Endodermal cell (in vitro differentiated cells): ENCODE measurements at regions not wholly inside any gene's neighbourhood (a gene's known extent, or its start where the extent isn't known, plus 50 kb on each side); places are given as distances from the start of the nearest gene placed in this dataset.

Experiments used
- DNase-seq: peaks from one replicate; pipeline ENCODE4 v3.0.0-alpha.2; 2017
- H3K27ac ChIP-seq: 2 replicates; pipeline ENCODE4 v1.5.1; 2013; ENCODE audit warnings: mild to moderate bottlenecking, low read depth, low read length, moderate library complexity
- H3K27me3 ChIP-seq: 2 replicates; pipeline ENCODE4 v1.6.1; 2013; ENCODE audit warnings: mild to moderate bottlenecking, low read length, moderate library complexity; ENCODE audit not compliant: insufficient read depth, control insufficient read depth, poor library complexity, severe bottlenecking
- H3K36me3 ChIP-seq: 2 replicates; pipeline ENCODE4 v1.7.0; 2013; ENCODE audit warnings: mild to moderate bottlenecking, low read length, moderate library complexity; ENCODE audit not compliant: control insufficient read depth, insufficient read depth
- H3K4me1 ChIP-seq: one replicate; pipeline ENCODE4 v1.7.0; 2013; ENCODE audit warnings: low read length; ENCODE audit not compliant: control insufficient read depth, insufficient read depth
- H3K4me3 ChIP-seq: 2 replicates; pipeline ENCODE4 v1.5.1; 2013; ENCODE audit warnings: mild to moderate bottlenecking, low read length, moderate library complexity
- H3K9ac ChIP-seq: 2 replicates; pipeline ENCODE4 v1.6.1; 2013; ENCODE audit warnings: mild to moderate bottlenecking, low read length, moderate library complexity; ENCODE audit not compliant: poor library complexity, severe bottlenecking; ENCODE audit errors: extremely low read depth
- H3K9me3 ChIP-seq: 2 replicates; pipeline ENCODE4 v1.6.1; 2013; ENCODE audit warnings: mild to moderate bottlenecking, low read length, moderate library complexity; ENCODE audit not compliant: control insufficient read depth
- H3K27ac Mint-ChIP-seq: 2 replicates; pipeline ENCODE4 v1.8.0; 2020; ENCODE audit warnings: mixed read lengths
- H3K27me3 Mint-ChIP-seq: 2 replicates; pipeline ENCODE4 v1.8.0; 2021; ENCODE audit warnings: mild to moderate bottlenecking, mixed read lengths; ENCODE audit not compliant: insufficient read depth
- H3K36me3 Mint-ChIP-seq: 2 replicates; pipeline ENCODE4 v1.8.0; 2020; ENCODE audit warnings: low read depth, mixed read lengths
- H3K4me1 Mint-ChIP-seq: 2 replicates; pipeline ENCODE4 v1.8.0; 2020; ENCODE audit warnings: mixed read lengths
- H3K4me3 Mint-ChIP-seq: 2 replicates; pipeline ENCODE4 v1.8.0; 2020; ENCODE audit warnings: mild to moderate bottlenecking, moderate library complexity, mixed read lengths
- H3K9me3 Mint-ChIP-seq: 2 replicates; pipeline ENCODE4 v1.8.0; 2020; ENCODE audit warnings: mild to moderate bottlenecking, mixed read lengths
- CTCF ChIP-seq: fragments of 200-600 bp; sonication (generic); conservative IDR thresholded peaks from 2 replicates; pipeline ENCODE4 v1.5.0; 2021; ENCODE audit warnings: antibody characterized with exemption, mild to moderate bottlenecking
- WGBS, 2 experiments: methylation state at CpG; one replicate each; pipeline versions ENCODE4 v1.1.5 to v1.1.7; 2013; ENCODE audit warnings: missing lambda C conversion rate in 2 of 2, mixed read lengths in 1 of 2; ENCODE audit not compliant: insufficient coverage in 1 of 2, insufficient read length in 1 of 2; 5-methylcytosine and 5-hydroxymethylcytosine counted together

GRCh38 chr4:24656906-24657305 lies 72.6 kb upstream of the DHX15 start:
- Histone ChIP-seq H3K27me3 (no peaks in the 10 kb centered on the region), H3K4me3 (no peak overlapping the region), H3K36me3 (no peaks in the 10 kb centered on the region), H3K9me3 (no peaks in the 10 kb centered on the region), H3K9ac (no peak overlapping the region), H3K27ac (no peak overlapping the region), H3K4me1 (no peaks in the 10 kb centered on the region)
- Mint-ChIP-seq H3K4me3 (no peak overlapping the region), H3K4me1 (peaks cover 29% of the 10 kb centered on the region), H3K36me3 (no peaks in the 10 kb centered on the region), H3K9me3 (no peaks in the 10 kb centered on the region), H3K27me3 (peaks cover 1% of the 10 kb centered on the region), H3K27ac (peak overlapping the region; percentile 10)
- 90 to 91% methylated on average over 3 to 5 of the region's 5 CpGs for WGBS, 2 experiments
- no peak for DNase-seq
- TF ChIP-seq CTCF, result no peak

GRCh38 chr4:24657768-24658617 lies 73.6 kb upstream of the DHX15 start:
- Histone ChIP-seq H3K27ac (no peak overlapping the region), H3K9me3 (no peaks in the 10 kb centered on the region), H3K9ac (no peak overlapping the region), H3K36me3 (no peaks in the 10 kb centered on the region), H3K4me1 (no peaks in the 10 kb centered on the region), H3K27me3 (no peaks in the 10 kb centered on the region), H3K4me3 (no peak overlapping the region)
- H3K27ac Mint-ChIP-seq, result peak overlapping the region; percentile 40
- H3K4me1 Mint-ChIP-seq, result peaks cover 32% of the 10 kb centered on the region
- no peaks in the 10 kb centered on the region for H3K27me3 Mint-ChIP-seq
- peak; percentile 83 for DNase-seq
- H3K9me3 Mint-ChIP-seq, result no peaks in the 10 kb centered on the region
- TF ChIP-seq CTCF, result no peak
- 62 to 70% methylated on average over 10 to 15 of the region's 15 CpGs for WGBS, 2 experiments
- no peaks in the 10 kb centered on the region for H3K36me3 Mint-ChIP-seq
- no peak overlapping the region for H3K4me3 Mint-ChIP-seq

GRCh38 chr4:24659241-24659961 lies 75.0 kb upstream of the DHX15 start:
- H3K9me3 Mint-ChIP-seq, result no peaks in the 10 kb centered on the region
- H3K27me3 ChIP-seq, result no peaks in the 10 kb centered on the region
- H3K4me1 ChIP-seq, result no peaks in the 10 kb centered on the region
- no peak for TF ChIP-seq CTCF
- no peak overlapping the region for H3K9ac ChIP-seq
- 46 to 67% methylated on average over 2 to 3 of the region's 3 CpGs for WGBS, 2 experiments
- peak; percentile 49 for DNase-seq
- H3K4me3 Mint-ChIP-seq, result no peak overlapping the region
- H3K27ac ChIP-seq, result no peak overlapping the region
- H3K27ac Mint-ChIP-seq, result peak overlapping the region; percentile 24
- H3K27me3 Mint-ChIP-seq, result no peaks in the 10 kb centered on the region
- no peaks in the 10 kb centered on the region for H3K9me3 ChIP-seq
- peaks cover 32% of the 10 kb centered on the region for H3K4me1 Mint-ChIP-seq
- no peaks in the 10 kb centered on the region for H3K36me3 ChIP-seq
- H3K4me3 ChIP-seq, result no peak overlapping the region
- no peaks in the 10 kb centered on the region for H3K36me3 Mint-ChIP-seq
